Hypothalamus (tissue), 51 donors: ENCODE measurements at regions not wholly inside any gene's neighbourhood (a gene's known extent, or its start where the extent isn't known, plus 50 kb on each side); places are given as distances from the start of the nearest gene placed in this dataset.

Source experiments
- DNase-seq, 51 donors: peaks; one replicate each; lab custom pipeline; 2025; lab: John Stamatoyannopoulos, UW

GRCh38 chr5:1748271-1748670 lies 51.4 kb downstream of the MRPL36 start:
- no peak for DNase-seq

- DNase-seq = no peak
Observed at GRCh38 chr5:1747803-1748085, 51.9 kb downstream of the MRPL36 start.

GRCh38 chr5:1747079-1747802 lies 52.4 kb downstream of the MRPL36 start:
- DNase-seq = no peak

- DNase-seq = no peak
Observed at GRCh38 chr5:1746371-1747078, 53.1 kb downstream of the MRPL36 start.

GRCh38 chr5:1745796-1746370 lies 53.8 kb downstream of the MRPL36 start:
- no peak for DNase-seq

- no peak for DNase-seq
Observed at GRCh38 chr5:1745123-1745795, 54.4 kb downstream of the MRPL36 start.

GRCh38 chr5:1744393-1745122 lies 55.1 kb downstream of the MRPL36 start:
- DNase-seq = no peak

GRCh38 chr5:1743769-1744085 lies 55.9 kb downstream of the MRPL36 start:
- no peak for DNase-seq

GRCh38 chr5:1743061-1743768 lies 56.4 kb downstream of the MRPL36 start:
- no peak for DNase-seq

- no peak for DNase-seq
Observed at GRCh38 chr5:1737790-1738405, 61.7 kb downstream of the MRPL36 start.

GRCh38 chr5:1736889-1737711 lies 62.5 kb downstream of the MRPL36 start:
- DNase-seq = no peak

- DNase-seq = no peak
Observed at GRCh38 chr5:1736065-1736464, 63.6 kb downstream of the MRPL36 start.

- no peak for DNase-seq
Observed at GRCh38 chr5:1735320-1735970, 64.2 kb downstream of the MRPL36 start.

- DNase-seq = no peak
Observed at GRCh38 chr5:1734908-1735289, 64.7 kb downstream of the MRPL36 start.

GRCh38 chr5:1734271-1734907 lies 65.2 kb downstream of the MRPL36 start:
- DNase-seq = no peak

GRCh38 chr5:1733369-1733768 lies 66.3 kb downstream of the MRPL36 start:
- DNase-seq = no peak

- DNase-seq = no peak
Observed at GRCh38 chr5:1732945-1733344, 66.7 kb downstream of the MRPL36 start.

- DNase-seq = no peak
Observed at GRCh38 chr5:1732238-1732941, 67.2 kb downstream of the MRPL36 start.
